HG03378 (cell line): ENCODE measurements at regions not wholly inside any gene's neighbourhood (a gene's known extent, or its start where the extent isn't known, plus 50 kb on each side); places are given as distances from the start of the nearest gene placed in this dataset.
A peak's percentile ranks its signal among the peaks of the same experiment; 100 is the strongest.

ENCODE experiments used
- ATAC-seq: cut with Tn5 transposase; IDR thresholded peaks from one replicate; pipeline ENCODE4 v1.9.1; 2021; ENCODE audit warnings: mild to moderate bottlenecking, moderate library complexity; ENCODE audit not compliant: unreplicated experiment

GRCh38 chr1:60311838-60312237 is 238.3 kb upstream of the C1orf87 start:
- ATAC-seq = no peak

DNA sequence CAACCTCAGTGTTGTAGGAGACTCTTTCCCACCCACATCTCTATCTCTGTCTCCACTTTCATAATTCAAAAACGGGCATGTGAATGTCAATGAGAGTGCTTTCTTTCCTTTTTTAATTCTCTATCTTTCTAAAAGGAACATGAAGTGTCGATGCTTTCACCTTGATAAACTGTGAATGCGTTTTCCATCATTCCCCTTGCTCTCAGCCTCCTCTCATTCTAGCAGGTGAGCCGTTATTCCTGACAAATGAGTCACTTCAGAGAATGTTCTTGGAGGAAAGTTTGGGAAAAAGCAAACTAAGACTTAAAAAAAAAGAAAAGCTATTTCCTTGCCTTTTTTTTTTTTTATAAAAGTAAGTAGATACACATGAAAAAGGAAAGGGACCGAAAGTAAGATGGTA is 226.0 kb upstream of the C1orf87 start:
- no peak for ATAC-seq

DNA sequence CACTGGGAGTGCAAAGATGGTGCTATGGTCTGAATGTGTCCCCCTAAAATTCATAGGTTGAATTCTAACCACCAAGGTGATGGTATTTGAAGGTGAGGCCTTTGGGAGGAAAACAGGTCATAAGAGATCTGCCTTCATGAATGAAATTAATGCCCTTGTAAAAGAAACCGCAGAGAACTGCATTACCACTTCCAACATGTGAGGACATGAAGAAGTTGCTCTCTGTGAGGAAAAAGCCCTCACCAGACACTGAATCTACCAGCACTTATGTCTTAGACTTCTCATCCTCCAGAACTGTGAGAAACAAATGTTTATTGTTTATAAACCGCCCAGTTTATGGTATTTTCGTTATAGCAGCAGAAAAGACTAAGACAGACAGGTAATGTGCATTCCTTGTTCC is 224.7 kb upstream of the C1orf87 start:
- no peak for ATAC-seq

GRCh38 chr1:60296794-60297193 is 223.2 kb upstream of the C1orf87 start:
- ATAC-seq = no peak

GRCh38 chr1:60292140-60292539 is 218.6 kb upstream of the C1orf87 start:
- ATAC-seq = no peak

- ATAC-seq = no peak
Measured at GRCh38 chr1:60290393-60290792, 216.8 kb upstream of the C1orf87 start.

- no peak for ATAC-seq
Measured at GRCh38 chr1:60287536-60287935, 214.0 kb upstream of the C1orf87 start.

DNA sequence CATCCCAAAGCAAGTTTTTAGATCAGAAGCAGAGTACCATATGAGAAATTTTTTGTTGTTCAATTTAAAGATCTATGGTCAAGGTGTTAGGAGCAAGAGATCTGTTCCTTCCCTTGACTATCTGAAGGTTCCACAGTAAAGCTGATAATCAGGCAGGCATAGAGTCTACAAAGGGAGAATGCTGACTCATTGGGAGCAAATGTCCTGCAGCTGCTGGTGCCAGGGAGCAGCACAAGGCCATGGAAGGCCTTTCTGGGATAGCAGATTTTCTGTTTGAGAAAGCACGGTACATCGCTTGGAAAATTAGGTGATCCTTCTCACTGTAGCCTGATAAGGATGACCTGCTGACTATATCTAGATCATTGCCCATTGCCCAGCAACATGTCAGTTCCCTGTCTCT is 210.1 kb upstream of the C1orf87 start:
- ATAC-seq = no peak

DNA sequence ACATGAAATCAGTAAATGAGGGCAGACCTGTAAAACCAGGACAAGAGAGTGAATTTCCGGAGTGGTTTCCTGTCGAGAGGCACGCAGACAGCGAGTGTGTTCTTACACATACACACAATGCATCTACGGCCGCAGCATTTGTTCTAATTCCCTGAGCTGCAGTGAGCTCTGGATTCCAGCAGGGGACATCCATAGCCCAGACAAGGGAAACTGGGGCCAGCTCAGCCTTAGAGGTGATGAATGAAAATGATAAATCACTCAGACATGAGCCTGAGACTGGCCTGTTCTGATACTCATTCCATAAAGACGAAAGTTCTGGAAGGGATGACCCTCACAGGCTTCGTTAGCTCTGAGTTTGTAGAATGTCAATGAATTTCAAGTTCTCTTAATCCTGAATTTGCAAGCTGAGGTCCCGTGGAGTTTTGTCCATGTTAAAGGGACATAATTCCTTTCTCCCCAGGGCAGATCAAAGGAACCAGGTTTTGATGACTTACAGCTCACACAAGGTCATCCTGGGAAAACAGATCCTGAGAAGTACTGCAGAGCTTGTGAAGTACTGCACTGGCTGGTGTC is 207.9 kb upstream of the C1orf87 start:
- peak; percentile 93 for ATAC-seq

- no peak for ATAC-seq
Measured at GRCh38 chr1:60280819-60281218, 207.2 kb upstream of the C1orf87 start.

- no peak for ATAC-seq
Measured at GRCh38 chr1:60280256-60280655, 206.7 kb upstream of the C1orf87 start.

GRCh38 chr1:60279798-60280197 is 206.2 kb upstream of the C1orf87 start:
- no peak for ATAC-seq

GRCh38 chr1:60277269-60277668 is 203.7 kb upstream of the C1orf87 start:
- no peak for ATAC-seq

DNA sequence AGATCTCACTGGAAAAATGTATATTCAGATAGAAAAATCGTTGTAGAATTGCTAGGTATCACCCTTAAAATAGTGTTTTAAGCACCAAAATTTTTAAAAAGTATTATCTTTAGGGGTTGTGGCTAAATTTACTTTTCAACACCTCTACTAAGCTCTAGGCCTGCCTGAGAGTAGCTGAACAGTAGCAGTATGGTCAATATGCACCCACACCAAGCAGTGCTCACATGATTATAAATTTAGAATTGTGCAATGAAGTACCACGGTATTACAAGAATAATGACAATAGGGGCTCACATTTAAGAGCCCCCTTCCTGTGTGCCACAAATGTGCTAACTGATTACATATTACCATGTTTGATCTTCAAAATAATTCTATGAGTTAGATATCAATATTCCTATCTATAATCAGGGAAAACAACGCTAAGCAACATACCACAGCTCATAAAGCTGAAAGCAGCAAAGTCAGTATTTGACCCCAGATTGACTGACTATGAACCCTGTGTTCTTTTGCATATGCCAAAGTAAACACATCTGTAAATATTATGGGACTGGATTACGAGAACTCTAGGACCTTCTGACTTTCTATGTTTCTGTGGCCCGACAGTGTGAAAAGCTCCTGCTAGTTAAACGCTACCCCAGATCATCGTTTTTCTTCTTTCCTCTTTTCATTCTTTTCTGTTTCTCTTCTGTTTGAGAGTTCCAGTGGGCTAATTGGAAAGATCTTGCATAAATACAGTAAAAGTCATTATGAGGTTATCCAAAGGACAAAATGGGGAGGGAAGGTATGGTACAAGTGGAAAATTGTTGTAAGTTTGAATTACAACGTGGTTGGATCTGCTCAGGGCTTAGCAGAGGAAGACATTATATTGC is 201.1 kb upstream of the C1orf87 start:
- no peak for ATAC-seq

DNA sequence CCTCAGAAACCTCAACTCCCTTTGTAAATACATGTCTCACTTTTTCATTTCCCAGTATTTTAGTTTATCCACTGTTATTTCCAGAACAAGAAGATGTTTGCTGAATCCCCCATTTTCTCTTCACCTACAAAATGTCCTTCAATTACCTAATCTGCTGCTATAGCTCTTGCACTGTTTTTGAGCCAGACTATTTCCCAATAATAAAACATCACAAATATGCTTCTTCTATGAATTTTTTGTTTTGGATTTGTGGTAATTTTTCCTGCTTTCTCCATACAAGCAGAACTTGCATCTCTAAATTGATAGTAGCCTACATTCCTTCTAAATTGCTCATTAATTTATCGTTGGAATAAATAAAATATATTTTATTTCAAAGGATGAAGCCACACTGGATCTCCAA is 199.6 kb upstream of the C1orf87 start:
- ATAC-seq = no peak

DNA sequence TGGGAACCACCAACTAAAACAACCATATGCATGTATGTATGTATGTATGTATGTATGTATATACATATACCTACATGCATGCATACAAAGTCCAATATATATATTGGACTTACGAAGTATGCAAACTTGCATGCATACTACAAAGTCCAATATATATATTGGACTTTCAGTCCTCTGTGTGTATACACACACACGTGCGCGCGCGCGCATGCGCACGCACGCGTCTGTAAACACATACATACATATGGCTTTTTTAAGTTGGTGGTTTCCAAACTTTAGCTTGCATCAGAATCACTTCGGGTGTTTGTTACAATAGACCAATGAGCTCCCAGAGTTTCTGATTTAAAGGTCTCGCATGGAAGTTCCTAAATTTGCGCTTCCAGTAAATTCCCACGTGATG is 197.5 kb upstream of the C1orf87 start:
- ATAC-seq = no peak

- no peak for ATAC-seq
Measured at GRCh38 chr1:60268451-60268850, 194.9 kb upstream of the C1orf87 start.

DNA sequence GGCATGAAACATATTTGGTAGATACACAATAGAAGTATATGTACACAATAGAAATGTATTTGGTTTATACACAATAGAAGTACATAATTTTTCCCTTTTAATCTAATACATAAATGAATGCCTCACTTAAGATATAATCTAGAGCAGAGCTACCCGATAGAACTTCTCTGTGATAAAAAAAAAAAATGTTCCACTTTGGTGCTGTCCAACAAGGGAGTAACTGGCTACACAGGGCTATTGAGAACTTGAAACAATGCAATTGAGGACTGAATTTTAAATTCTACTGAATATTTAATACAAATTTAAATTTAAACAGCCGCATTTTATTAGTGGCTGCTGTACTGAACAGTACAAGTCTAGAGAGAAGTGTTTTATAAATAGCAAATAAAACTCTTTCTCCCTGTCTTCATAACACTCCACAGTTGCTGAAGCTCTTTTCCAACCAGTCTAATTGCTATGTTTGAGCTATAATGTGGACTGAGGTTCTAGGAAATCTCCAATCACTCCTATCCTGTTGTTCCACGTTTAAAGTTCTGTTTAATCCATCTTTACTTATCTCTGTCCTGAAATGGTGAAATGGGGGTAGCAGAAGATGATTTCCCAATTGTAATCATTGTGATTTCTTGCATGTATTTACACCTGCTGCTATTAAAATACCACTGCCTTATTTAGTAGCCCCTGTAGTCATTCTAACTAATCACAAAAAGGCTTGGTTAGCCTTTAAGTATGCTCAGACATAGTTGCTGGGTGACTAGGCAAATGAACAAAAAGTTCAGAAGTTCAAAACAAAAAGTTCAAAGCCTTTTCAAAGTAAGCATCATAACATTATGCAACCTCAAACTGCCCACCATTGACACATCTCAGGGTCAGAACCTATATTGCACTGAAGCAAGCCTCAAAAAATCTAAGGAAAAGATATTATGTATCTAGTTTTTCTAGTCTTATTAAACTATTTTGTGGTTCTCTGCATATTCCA is 192.3 kb upstream of the C1orf87 start:
- no peak for ATAC-seq

DNA sequence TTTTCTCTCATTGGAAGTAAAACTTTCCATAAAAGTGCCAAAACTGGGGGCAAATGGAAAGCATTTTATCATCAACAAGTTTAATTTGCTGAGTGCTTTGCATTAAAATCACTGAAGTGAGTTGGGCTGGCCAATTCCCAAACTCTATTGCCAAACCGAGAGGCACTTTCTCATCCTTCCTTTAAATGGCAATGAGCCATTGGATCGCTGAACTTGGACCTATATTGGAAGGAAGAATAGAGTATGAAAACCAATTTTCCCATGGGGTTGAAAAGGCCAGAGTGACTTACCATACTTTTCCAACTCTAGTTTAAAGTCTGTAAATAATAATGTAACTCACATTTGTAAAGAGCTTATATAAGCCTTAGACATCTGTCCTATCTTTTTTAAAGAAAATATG is 189.1 kb upstream of the C1orf87 start:
- ATAC-seq = no peak

GRCh38 chr1:60257531-60257930 is 184.0 kb upstream of the C1orf87 start:
- ATAC-seq = no peak

DNA sequence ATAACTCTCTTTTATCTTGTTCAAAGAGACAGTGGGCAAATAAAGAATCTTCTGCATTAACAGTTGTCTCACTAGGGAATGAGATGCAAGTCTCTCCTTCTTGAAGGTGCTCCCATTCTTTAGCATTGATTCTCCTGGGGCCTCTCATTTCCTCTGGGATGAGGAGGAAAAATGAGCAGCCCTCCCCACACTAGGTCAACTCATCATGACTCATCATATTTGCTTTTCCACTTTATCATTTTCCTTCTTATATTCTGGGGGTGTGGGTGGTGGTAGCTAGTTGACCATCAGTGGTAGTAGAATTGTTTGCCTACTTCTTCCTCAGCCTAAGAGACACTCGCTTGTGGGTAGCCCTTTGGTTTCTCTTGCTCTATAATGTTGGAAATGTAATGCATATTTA is 182.0 kb upstream of the C1orf87 start:
- no peak for ATAC-seq
